Panc1 (cell line): ENCODE measurements at regions not wholly inside any gene's neighbourhood (a gene's known extent, or its start where the extent isn't known, plus 50 kb on each side); places are given as distances from the start of the nearest gene placed in this dataset.

Source experiments
- ATAC-seq: fragments of 200-7000 bp; cut with Tn5 transposase; 2 replicates; pipeline ENCODE4 v1.9.1; 2020; ENCODE audit warnings: mild to moderate bottlenecking, moderate library complexity
- BruUV-seq: library from RNA; stranded (reverse); fragments of 400-500 nt; replicated peaks from 2 replicates; lab custom pipeline; 2021; lab: Mats Ljungman, UMichigan
- CTCF ChIA-PET: fragments of 300-600 bp; sonication (Branson Sonifier 250); formaldehyde crosslinking; loops from one replicate; lab custom pipeline; 2022; ENCODE audit warnings: antibody characterized with exemption; lab: Charles Lee
- POLR2A ChIA-PET: fragments of 300-600 bp; sonication (Branson Sonifier 250); formaldehyde crosslinking; loops from one replicate; lab custom pipeline; 2022; ENCODE audit warnings: antibody characterized with exemption; lab: Charles Lee
- DNase-seq: peaks from one replicate; pipeline ENCODE4 v3.0.0-alpha.2; 2010; ENCODE audit warnings: low read depth, low spot score
- H3K27ac ChIP-seq: 2 replicates; pipeline ENCODE4 v1.5.1; 2011; ENCODE audit warnings: mild to moderate bottlenecking, low read length, inconsistent platforms
- H3K27me3 ChIP-seq: fragments of 200-500 bp; sonication (Bioruptor generic); 2 replicates; pipeline ENCODE4 v1.6.0; 2014; ENCODE audit warnings: low read length, inconsistent platforms; ENCODE audit not compliant: control insufficient read depth, insufficient read depth
- H3K36me3 ChIP-seq: fragments of 200-500 bp; sonication (Bioruptor generic); 2 replicates; pipeline ENCODE4 v1.5.1; 2014; ENCODE audit warnings: inconsistent platforms, mild to moderate bottlenecking, low read length, moderate library complexity; ENCODE audit not compliant: control insufficient read depth, insufficient read depth
- H3K4me1 ChIP-seq: 2 replicates; pipeline ENCODE4 v1.5.1; 2011; ENCODE audit warnings: inconsistent platforms, mild to moderate bottlenecking, low read length, moderate library complexity; ENCODE audit not compliant: control insufficient read depth, insufficient read depth
- H3K4me3 ChIP-seq, 2 experiments: 2 replicates each; pipeline ENCODE4 v1.5.1; 2011 to 2012; ENCODE audit warnings: low read depth in 2 of 2, low read length in 2 of 2, mild to moderate bottlenecking in 2 of 2, inconsistent platforms in 1 of 2, moderate library complexity in 1 of 2
- H3K9me3 ChIP-seq: fragments of 200-500 bp; sonication (Bioruptor generic); 2 replicates; pipeline ENCODE4 v1.5.1; 2014; ENCODE audit warnings: low read depth, mild to moderate bottlenecking, inconsistent platforms, low read length, moderate library complexity; ENCODE audit not compliant: control insufficient read depth, insufficient read depth
- POLR2AphosphoS5 ChIP-seq: IDR thresholded peaks from 2 replicates; pipeline ENCODE4 v1.6.1; 2012; ENCODE audit warnings: mild to moderate bottlenecking, low read depth, low read length, moderate library complexity
- REST ChIP-seq, 2 experiments: IDR thresholded peaks; 2 replicates each; pipeline ENCODE4 v1.6.1; 2011 to 2012; ENCODE audit warnings: low read depth in 2 of 2, control low read depth in 1 of 2, low read length in 1 of 2, mild to moderate bottlenecking in 1 of 2, moderate library complexity in 1 of 2; ENCODE audit not compliant: insufficient read depth in 1 of 2
- SIN3A ChIP-seq: IDR thresholded peaks from 2 replicates; pipeline ENCODE4 v1.6.1; 2012; ENCODE audit warnings: low read depth, mild to moderate bottlenecking, low read length, moderate library complexity, borderline replicate concordance; ENCODE audit not compliant: insufficient read depth
- TCF7L2 ChIP-seq: IDR thresholded peaks from 2 replicates; pipeline ENCODE4 v1.6.1; 2011; ENCODE audit warnings: mild to moderate bottlenecking, low read depth, low read length, inconsistent platforms
- in situ Hi-C: cut with HindIII; loops from 2 replicates; pipeline ENCODE4 v1.10.0; 2016; ENCODE audit warnings: low sequenced_read_pairs, low pct_unique_long_range_greater_than_20kb
- intact Hi-C: fragments of 100-400 bp; cut with micrococcal nuclease; formaldehyde crosslinking; loops from one replicate; pipeline ENCODE4 v1.10.0; 2022; ENCODE audit not compliant: unreplicated experiment
- TF ChIP-seq, protein P1 (sequence below): fragments of 450-650 bp; IDR thresholded peaks from 2 replicates; pipeline ENCODE4 v1.5.1; 2017; ENCODE audit warnings: mild to moderate bottlenecking

GRCh38 chr22:44423556-44424358 is 74.3 kb downstream of the RTL6 start:
- BruUV-seq, result no TSS peak
- DNase-seq, result no peak
- H3K27me3 ChIP-seq, result no peaks in the 10 kb centered on the region; the same call in 1 of the 2 replicates
- no peaks in the 10 kb centered on the region for H3K4me1 ChIP-seq
- ChIA-PET POLR2A (interaction anchor here (0.7 kb wide), 1 partner anchor 31 kb away, joined by 3 read pairs; no protein-coding TSS in a partner anchor), CTCF (no interaction called here)
- H3K4me3 ChIP-seq, result no peak overlapping the region
- no peak for TF ChIP-seq POLR2AphosphoS5
- TF ChIP-seq, protein P1, sequence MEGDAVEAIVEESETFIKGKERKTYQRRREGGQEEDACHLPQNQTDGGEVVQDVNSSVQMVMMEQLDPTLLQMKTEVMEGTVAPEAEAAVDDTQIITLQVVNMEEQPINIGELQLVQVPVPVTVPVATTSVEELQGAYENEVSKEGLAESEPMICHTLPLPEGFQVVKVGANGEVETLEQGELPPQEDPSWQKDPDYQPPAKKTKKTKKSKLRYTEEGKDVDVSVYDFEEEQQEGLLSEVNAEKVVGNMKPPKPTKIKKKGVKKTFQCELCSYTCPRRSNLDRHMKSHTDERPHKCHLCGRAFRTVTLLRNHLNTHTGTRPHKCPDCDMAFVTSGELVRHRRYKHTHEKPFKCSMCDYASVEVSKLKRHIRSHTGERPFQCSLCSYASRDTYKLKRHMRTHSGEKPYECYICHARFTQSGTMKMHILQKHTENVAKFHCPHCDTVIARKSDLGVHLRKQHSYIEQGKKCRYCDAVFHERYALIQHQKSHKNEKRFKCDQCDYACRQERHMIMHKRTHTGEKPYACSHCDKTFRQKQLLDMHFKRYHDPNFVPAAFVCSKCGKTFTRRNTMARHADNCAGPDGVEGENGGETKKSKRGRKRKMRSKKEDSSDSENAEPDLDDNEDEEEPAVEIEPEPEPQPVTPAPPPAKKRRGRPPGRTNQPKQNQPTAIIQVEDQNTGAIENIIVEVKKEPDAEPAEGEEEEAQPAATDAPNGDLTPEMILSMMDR, result no peak
- TF ChIP-seq REST (IDR thresholded peaks at IDR 0.05; ENCODE audit: insufficient read depth in 1 of 2, low read depth in 2 of 2, low read length in 1 of 2), result no peak
- no peak for TF ChIP-seq TCF7L2
- TF ChIP-seq SIN3A, result no peak
- in situ Hi-C loops, result no loop called here
- no peaks in the 10 kb centered on the region for H3K9me3 ChIP-seq
- intact Hi-C loops, result no loop called here
- no peak for ATAC-seq
- no peaks in the 10 kb centered on the region for H3K36me3 ChIP-seq
- no peak overlapping the region for H3K27ac ChIP-seq

- in situ Hi-C loops, result no loop called here
- no peak for DNase-seq
- intact Hi-C loops, result no loop called here
- ChIA-PET POLR2A (interaction anchor here (0.7 kb wide), 1 partner anchor 30 kb away, joined by 3 read pairs; no protein-coding TSS in a partner anchor), CTCF (no interaction called here)
- no peak for ATAC-seq
- no peaks in the 10 kb centered on the region; the same call in 1 of the 2 replicates for H3K27me3 ChIP-seq
- BruUV-seq, result no TSS peak
- H3K27ac ChIP-seq, result no peak overlapping the region
- TF ChIP-seq POLR2AphosphoS5 (no peak), SIN3A (no peak), TCF7L2 (no peak), REST (IDR thresholded peaks at IDR 0.05; ENCODE audit: insufficient read depth in 1 of 2, low read depth in 2 of 2, low read length in 1 of 2) (no peak)
- TF ChIP-seq, protein P1, result no peak
- H3K36me3 ChIP-seq, result no peaks in the 10 kb centered on the region
- H3K9me3 ChIP-seq, result no peaks in the 10 kb centered on the region
- H3K4me3 ChIP-seq, result no peak overlapping the region
- H3K4me1 ChIP-seq, result no peaks in the 10 kb centered on the region
These were observed 75.2 kb downstream of the RTL6 start for GRCh38 chr22:44422746-44423380.
